Tibial nerve (tissue), 4 donors: ENCODE measurements at regions not wholly inside any gene's neighbourhood (a gene's known extent, or its start where the extent isn't known, plus 50 kb on each side); places are given as distances from the start of the nearest gene placed in this dataset.

Experiments
- DNase-seq, 2 donors: peaks; one replicate each; pipeline ENCODE4 v3.0.0-alpha.2; 2019; ENCODE audit warnings: low spot score in 2 of 2
- H3K27ac ChIP-seq, 4 donors: fragments of 200-600 bp; sonication (generic) in 3 of 4; one replicate each; pipeline ENCODE4 v1.5.1; 2017 to 2019; ENCODE audit warnings: mild to moderate bottlenecking in 1 of 4
- H3K27me3 ChIP-seq, 2 donors: fragments of 200-600 bp; sonication (generic) in 1 of 2; one replicate each; pipeline versions ENCODE4 v1.5.1 to v1.6.0; 2017 to 2019
- H3K36me3 ChIP-seq, 3 donors: fragments of 200-600 bp; sonication (generic); one replicate each; pipeline ENCODE4 v1.5.1; 2018 to 2019
- H3K4me1 ChIP-seq, 4 donors: fragments of 200-600 bp; sonication (generic) in 3 of 4; one replicate each; pipeline ENCODE4 v1.5.1; 2017 to 2019
- H3K4me3 ChIP-seq, 4 donors: fragments of 200-600 bp; sonication (generic) in 3 of 4; one replicate each; pipeline ENCODE4 v1.5.1; 2017 to 2019; ENCODE audit warnings: mild to moderate bottlenecking in 1 of 4, moderate library complexity in 1 of 4
- H3K9me3 ChIP-seq, 4 donors: fragments of 200-600 bp; sonication (generic) in 3 of 4; one replicate each; pipeline ENCODE4 v1.5.1; 2017 to 2019
- EP300 ChIP-seq, 2 donors: sonication (generic); formaldehyde crosslinking; IDR thresholded peaks; one replicate each; pipeline ENCODE4 v1.6.1; 2017; ENCODE audit warnings: antibody characterized with exemption in 2 of 2, mild to moderate bottlenecking in 1 of 2
- POLR2A ChIP-seq, 2 donors: fragments of 450-650 bp; IDR thresholded peaks; one replicate each; pipeline ENCODE4 v1.6.1; 2017; ENCODE audit warnings: antibody characterized with exemption in 2 of 2, mild to moderate bottlenecking in 2 of 2, moderate library complexity in 2 of 2
- WGBS, 2 donors: methylation state at CpG; one replicate each; pipeline ENCODE4 v1.1.5; 2018; 5-methylcytosine and 5-hydroxymethylcytosine counted together
- TF ChIP-seq, protein P1 (sequence below), 5 experiments: fragments of 200-600 bp in 3 of 5; fragments of 450-650 bp in 2 of 5; sonication (generic) in 3 of 5; IDR thresholded peaks; one replicate each; pipeline ENCODE4 v1.5.1; 2016 to 2019; ENCODE audit warnings: antibody characterized with exemption in 5 of 5, mild to moderate bottlenecking in 3 of 5, moderate library complexity in 2 of 5

DNA sequence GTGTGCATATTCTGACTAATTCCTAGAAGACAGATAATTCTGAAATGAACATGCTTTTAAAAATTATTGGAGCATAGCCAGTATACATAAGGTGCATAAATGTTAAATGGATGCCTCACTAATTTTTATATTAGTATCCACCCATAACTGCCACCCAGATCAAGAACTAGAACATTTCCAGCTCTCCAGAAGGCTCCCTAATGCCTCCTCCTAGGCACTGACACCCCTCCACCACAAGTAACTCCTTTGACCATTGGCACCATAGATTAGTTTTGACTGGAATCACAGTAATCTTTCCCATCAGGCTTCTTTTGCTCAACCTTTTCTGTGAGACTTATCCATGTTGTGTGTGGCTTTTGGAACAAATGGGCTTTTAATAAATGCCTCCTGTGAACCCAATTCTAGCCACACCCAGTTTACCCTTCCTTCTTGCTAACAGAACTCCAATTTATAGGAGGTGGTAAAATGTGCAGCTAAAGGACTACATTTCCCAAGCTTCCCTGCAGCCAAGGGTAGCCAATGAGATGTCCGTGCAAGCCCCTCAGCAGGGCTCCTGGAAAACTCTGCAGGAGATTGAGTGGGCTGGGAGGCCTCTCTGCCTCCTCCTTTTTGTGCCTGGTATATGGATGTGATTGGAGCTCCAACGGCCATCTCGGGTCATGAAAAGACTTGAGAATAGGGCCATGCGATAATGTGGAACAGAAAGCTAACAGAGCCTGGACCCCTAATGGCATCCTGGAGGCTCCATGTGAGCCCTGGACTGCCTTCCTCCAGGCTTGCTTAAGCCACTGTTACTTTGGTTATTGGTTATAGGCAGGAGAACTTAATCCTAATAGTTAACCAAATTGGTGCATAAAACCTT lies 322.6 kb upstream of the TLE3 start:
- H3K9me3 ChIP-seq, result peaks cover 0 to 12% (median 0%) of the 10 kb centered on the region in 4 donors
- H3K27ac ChIP-seq, result no peak overlapping the region
- no peak for TF ChIP-seq EP300 (IDR thresholded peaks at IDR 0.05)
- TF ChIP-seq, protein P1, sequence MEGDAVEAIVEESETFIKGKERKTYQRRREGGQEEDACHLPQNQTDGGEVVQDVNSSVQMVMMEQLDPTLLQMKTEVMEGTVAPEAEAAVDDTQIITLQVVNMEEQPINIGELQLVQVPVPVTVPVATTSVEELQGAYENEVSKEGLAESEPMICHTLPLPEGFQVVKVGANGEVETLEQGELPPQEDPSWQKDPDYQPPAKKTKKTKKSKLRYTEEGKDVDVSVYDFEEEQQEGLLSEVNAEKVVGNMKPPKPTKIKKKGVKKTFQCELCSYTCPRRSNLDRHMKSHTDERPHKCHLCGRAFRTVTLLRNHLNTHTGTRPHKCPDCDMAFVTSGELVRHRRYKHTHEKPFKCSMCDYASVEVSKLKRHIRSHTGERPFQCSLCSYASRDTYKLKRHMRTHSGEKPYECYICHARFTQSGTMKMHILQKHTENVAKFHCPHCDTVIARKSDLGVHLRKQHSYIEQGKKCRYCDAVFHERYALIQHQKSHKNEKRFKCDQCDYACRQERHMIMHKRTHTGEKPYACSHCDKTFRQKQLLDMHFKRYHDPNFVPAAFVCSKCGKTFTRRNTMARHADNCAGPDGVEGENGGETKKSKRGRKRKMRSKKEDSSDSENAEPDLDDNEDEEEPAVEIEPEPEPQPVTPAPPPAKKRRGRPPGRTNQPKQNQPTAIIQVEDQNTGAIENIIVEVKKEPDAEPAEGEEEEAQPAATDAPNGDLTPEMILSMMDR (IDR thresholded peaks at IDR 0.05), result no peak
- TF ChIP-seq POLR2A (IDR thresholded peaks at IDR 0.05), result no peak
- H3K36me3 ChIP-seq, result no peaks in the 10 kb centered on the region
- DNase-seq, result no peak
- 49 to 58% methylated on average over 4 of the region's 4 CpGs for WGBS, 2 donors
- H3K27me3 ChIP-seq, result peaks cover 0 to 12% of the 10 kb centered on the region in 2 donors
- no peaks in the 10 kb centered on the region for H3K4me1 ChIP-seq
- no peak overlapping the region for H3K4me3 ChIP-seq

DNA sequence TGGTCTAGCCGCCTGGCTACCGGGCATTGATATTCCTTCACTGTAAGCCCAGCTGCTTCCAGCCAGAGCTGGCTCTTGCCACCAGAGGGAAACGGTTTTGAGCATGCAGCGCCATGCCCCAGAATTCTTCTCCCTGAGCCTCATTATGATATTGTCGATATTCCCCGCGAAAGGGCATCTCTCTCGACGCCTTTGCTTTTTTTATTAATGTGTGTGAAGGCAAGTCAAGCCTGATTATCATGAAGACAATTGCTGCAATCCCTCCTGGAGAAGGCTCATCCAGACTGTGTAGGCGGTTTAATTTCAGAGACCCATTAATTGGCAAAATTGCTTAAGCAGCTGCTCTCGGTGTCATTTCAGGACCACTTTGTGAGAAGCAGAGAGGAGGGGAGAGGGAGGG lies 321.2 kb upstream of the TLE3 start:
- H3K36me3 ChIP-seq, result no peaks in the 10 kb centered on the region
- peaks cover 0 to 19% of the 10 kb centered on the region in 2 donors for H3K27me3 ChIP-seq
- 72 to 76% methylated on average over 11 of the region's 11 CpGs for WGBS, 2 donors
- no peaks in the 10 kb centered on the region for H3K4me1 ChIP-seq
- TF ChIP-seq POLR2A (IDR thresholded peaks at IDR 0.05), result no peak
- no peak for TF ChIP-seq EP300 (IDR thresholded peaks at IDR 0.05)
- TF ChIP-seq, protein P1 (IDR thresholded peaks at IDR 0.05), result no peak
- H3K4me3 ChIP-seq, result no peak overlapping the region
- DNase-seq, result no peak
- H3K9me3 ChIP-seq, result peaks cover 0 to 12% (median 0%) of the 10 kb centered on the region in 4 donors
- H3K27ac ChIP-seq, result no peak overlapping the region

DNA sequence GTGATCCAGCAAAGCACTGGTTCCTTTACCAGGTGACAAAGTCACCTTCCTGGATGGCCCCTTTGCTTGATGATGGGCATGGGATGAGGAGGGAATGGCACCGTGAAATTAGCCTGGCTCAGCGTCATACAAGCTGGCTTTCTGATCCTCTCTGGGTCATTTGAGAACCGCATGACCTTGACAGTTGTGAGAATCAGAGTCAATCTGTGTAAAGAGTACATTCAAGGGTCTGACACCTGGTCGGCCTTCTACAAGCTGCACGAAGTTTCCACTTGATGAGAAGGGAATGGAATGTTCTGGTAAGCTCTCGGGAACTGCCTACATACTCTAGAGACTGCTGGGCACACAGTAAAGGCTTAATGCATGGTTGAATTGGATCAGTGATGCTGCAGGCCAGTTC lies 319.8 kb upstream of the TLE3 start:
- H3K9me3 ChIP-seq, result peaks cover 0 to 12% (median 0%) of the 10 kb centered on the region in 4 donors
- 91 to 92% methylated on average over 6 of the region's 6 CpGs for WGBS, 2 donors
- H3K4me3 ChIP-seq, result no peak overlapping the region
- no peak overlapping the region for H3K27ac ChIP-seq
- DNase-seq, result no peak
- no peaks in the 10 kb centered on the region for H3K4me1 ChIP-seq
- no peaks in the 10 kb centered on the region for H3K36me3 ChIP-seq
- peaks cover 0 to 19% of the 10 kb centered on the region in 2 donors for H3K27me3 ChIP-seq
- TF ChIP-seq EP300 (IDR thresholded peaks at IDR 0.05), result no peak
- TF ChIP-seq, protein P1 (IDR thresholded peaks at IDR 0.05), result no peak
- TF ChIP-seq POLR2A (IDR thresholded peaks at IDR 0.05), result no peak

DNA sequence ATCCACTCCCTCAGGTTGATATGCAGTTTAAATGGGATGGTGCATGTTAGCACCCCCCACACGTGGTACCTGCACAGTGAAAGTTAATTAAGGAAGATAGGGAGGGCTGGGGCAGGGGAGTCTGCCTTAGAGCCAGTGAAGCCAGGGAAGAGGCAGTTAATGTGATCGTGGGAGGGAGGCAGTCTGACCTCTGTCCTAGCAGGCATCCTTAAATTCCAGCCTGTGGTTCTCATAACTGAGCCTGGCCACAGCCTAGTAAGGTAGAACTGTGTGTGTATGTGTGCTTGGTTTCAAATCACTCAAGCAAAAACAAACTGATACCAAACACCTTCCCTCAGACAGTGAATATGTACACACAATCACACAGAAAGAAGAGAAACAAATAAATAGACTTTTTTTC lies 319.1 kb upstream of the TLE3 start:
- Histone ChIP-seq H3K9me3 (peaks cover 0 to 12% (median 0%) of the 10 kb centered on the region in 4 donors), H3K27ac (no peak overlapping the region), H3K27me3 (peaks cover 0 to 19% of the 10 kb centered on the region in 2 donors), H3K4me1 (no peaks in the 10 kb centered on the region), H3K4me3 (no peak overlapping the region), H3K36me3 (no peaks in the 10 kb centered on the region)
- no peak for TF ChIP-seq EP300 (IDR thresholded peaks at IDR 0.05)
- TF ChIP-seq, protein P1 (IDR thresholded peaks at IDR 0.05), result no peak
- no peak for TF ChIP-seq POLR2A (IDR thresholded peaks at IDR 0.05)
- no peak for DNase-seq
- 61% methylated on average over 2 of the region's 2 CpGs for WGBS, 2 donors

DNA sequence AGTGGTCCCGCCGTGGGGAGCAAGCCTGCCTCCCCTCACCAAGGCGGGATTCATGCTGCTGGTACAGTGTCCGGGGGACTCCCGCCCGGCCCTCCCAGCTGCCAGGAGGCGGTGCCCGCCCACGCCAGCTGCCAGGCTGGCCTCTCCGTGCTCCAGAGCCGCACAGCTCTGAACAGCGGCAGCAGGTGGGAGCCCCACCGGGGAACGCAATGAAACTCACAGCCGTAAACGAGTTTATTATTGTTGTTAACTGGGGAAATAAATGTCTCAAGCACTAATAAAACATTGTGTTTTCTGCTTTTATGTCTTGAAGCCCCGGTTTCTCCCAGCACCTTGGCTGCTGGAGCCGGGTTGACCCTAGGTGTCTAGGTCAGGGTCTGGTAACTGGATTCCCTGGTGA lies 317.7 kb upstream of the TLE3 start:
- no peak for TF ChIP-seq POLR2A (IDR thresholded peaks at IDR 0.05)
- TF ChIP-seq EP300 (IDR thresholded peaks at IDR 0.05), result no peak
- TF ChIP-seq, protein P1 (IDR thresholded peaks at IDR 0.05), result no peak
- no peaks in the 10 kb centered on the region for H3K4me1 ChIP-seq
- H3K36me3 ChIP-seq, result no peaks in the 10 kb centered on the region
- peaks cover 0 to 19% of the 10 kb centered on the region in 2 donors for H3K27me3 ChIP-seq
- no peak overlapping the region for H3K27ac ChIP-seq
- no peak for DNase-seq
- WGBS, 2 donors, result 42 to 45% methylated on average over 11 to 14 of the region's 18 CpGs
- H3K9me3 ChIP-seq, result peaks cover 0 to 12% (median 0%) of the 10 kb centered on the region in 4 donors
- no peak overlapping the region for H3K4me3 ChIP-seq
